GM19455 (cell line): ENCODE measurements at regions not wholly inside any gene's neighbourhood (a gene's known extent, or its start where the extent isn't known, plus 50 kb on each side); places are given as distances from the start of the nearest gene placed in this dataset.
"Not testable (repeated sequence)": the region's sequence is repeated elsewhere in the genome, so short reads cannot be mapped to it uniquely, and the experiment has no call there.

Source experiments
- ATAC-seq: cut with Tn5 transposase; IDR thresholded peaks from one replicate; pipeline ENCODE4 v1.9.1; 2021; ENCODE audit not compliant: unreplicated experiment

DNA sequence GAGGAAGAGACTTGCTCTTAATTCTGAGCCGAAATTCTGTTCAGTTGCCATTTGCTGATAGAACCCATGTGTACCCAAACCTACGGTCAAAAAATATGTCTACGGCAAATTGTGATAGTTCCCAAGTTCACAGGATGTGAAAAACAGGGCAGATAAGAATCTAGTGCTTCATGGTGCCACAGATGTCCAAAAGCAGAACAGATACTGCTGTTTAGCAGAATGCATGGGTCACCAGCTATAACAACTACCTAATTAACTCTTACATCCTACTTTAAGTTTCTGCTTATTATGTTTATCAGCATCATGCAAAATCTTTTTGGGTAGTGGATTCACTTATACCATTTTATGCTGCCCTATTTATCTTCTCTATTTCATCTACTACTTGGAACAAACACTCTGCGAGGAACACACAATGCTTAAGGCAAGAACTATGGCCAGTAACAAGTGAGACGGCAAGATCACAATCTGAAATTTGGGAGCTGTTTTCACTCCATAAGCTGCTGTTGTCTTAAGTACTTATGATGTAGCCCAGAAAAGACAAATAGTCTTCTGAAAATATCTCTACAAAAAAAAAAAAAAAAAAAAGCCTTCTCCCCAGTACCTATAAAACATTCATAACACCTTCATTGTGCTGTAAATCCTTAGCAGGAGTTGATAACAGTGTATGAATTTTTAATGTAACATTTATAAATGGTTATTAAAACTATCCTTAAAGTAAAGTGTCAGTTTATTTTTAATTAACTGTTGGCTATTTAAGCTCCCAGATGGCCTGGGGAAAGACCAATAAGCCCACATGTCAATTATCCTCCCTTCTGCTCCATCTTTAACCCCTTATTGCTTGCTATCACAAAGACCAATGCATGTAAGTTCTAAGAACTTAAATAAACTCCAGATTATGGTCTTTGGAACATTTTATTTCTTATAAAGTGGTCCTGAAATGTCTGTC is 232.3 kb downstream of the TLR4 start:
- peak; percentile 85 for ATAC-seq

DNA sequence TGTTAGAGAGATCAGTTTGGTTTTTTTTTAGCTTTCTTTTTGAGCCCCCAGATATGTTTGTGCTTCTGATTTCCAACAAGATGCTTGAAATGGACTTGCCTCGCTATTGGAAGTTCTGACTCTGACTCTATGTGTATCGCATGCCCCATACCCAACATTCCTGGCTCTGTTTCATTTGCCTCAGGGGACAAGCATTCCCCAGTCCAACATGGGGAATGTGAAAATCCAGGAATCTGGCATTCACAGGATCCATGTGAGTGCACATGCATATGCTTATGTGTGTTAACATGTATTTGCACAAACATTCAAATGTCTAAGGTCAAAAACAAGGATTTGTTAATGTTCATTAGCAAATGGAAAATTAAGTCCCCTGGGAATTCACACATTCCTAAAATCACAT is 233.9 kb downstream of the TLR4 start:
- ATAC-seq, result no peak

DNA sequence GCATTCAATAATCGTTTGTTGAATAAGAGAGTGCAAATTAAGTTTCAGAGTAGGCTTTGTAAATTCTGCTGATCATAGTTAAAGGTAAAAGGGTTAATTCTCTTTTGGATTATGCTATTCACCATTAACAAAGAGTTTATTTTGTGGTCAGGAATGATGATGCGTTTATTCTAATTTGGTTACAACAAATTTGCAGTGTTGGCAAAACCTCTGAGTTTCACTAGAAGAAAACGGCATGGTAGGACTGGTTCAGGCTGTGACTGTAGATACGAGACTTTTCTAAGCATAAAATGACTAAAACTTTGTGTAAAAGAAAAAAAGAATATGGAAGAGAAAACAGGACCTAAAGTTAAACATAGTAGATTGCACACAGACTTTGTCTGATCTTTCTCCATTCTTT is 234.7 kb downstream of the TLR4 start:
- ATAC-seq, result no peak

GRCh38 chr9:117944750-117945149 is 240.5 kb downstream of the TLR4 start:
- not testable (repeated sequence) for ATAC-seq

DNA sequence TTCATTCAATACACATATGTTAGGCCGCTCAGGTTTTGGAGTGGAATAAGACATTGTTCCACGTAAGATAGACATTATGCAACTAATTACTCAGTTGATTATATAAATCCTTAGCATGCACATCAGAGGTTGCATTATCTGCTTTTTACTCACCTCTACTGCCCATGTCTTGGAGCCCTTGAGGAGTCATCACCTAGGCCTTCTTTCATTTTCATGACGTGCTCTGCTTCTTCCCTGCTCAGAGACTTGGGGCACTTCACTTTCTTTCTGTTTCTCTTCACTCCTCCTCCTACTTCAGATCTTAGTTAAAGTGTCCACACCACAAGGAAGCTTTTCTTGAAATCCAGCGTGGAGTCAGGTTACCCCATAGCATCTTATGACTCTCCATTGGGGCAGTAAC is 241.1 kb downstream of the TLR4 start:
- ATAC-seq, result no peak

DNA sequence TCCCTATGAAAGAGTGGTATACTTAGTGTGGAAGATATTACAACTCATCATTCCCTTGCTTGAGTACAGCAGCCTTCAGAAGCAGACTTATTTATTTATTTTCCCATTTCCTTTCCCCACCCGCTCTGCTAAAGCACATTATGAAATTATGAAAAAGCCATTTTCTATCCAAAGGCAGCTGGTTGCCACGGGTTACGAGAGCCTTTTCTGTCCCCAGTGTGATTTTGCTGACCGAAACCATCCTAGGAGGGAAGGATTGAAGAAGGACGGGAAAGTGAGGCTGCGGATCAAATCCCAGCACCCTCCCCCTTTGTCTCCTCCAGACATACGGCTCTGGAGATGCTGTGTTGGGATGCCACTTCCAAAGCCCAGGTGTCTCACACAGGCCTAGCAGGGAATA is 246.9 kb downstream of the TLR4 start:
- ATAC-seq, result no peak

DNA sequence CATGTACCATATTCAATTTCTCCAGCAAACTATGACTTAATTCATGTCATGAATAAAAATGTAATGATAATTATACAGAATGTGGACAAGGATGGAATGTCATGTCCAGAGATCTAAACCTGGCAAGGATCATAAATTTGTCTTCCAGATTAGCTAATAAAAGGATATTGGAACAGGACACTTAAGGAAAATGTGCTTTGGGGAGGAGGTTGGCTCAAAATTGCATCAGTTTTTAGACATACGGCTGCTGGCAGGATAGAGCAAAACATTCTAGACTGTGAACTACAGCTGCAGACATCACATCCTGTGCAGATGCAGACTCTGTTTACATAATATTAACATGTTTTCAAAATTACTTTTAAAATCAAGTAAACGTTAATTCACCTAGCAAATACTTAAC is 248.4 kb downstream of the TLR4 start:
- ATAC-seq, result no peak

DNA sequence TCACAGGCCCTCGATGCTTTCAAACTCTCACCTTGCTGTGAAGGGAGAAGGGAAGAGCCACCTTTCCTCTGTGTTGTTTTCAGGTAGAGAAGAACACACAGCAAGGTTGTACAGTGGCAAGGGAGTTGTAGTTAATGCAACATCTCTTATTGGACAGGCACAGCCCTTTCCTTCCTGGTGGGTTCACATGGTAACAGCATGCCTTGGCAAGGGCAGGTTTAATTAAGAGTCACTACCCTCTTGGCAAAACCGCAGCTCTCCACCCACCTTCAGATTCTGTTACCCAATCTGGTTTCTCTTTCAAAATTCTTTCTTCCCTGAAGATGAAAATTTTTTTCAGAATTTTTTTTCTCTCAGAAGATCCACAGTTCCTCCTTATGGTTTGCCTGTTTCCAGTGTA is 253.1 kb downstream of the TLR4 start:
- ATAC-seq, result no peak

DNA sequence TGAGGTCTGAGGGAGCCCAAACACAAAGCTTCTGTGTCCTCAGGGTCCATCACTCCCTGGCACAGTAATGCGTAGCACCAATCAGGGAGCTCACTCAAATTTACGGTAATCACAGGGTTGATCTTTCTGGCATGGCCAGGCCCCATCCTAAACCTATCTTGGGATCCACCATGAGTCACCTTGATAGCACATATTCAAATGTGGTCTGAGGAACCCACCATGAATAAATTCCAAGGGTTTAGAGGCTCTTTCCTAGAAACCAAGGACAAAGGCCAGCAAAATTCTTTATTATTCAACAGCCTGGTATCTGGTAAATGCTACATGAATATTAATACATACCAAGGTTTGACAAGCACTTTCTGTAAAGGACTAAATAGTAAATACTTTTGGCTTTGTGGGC is 254.5 kb downstream of the TLR4 start:
- no peak for ATAC-seq

GRCh38 chr9:117963493-117964090 is 259.4 kb downstream of the TLR4 start:
- ATAC-seq, result no peak

DNA sequence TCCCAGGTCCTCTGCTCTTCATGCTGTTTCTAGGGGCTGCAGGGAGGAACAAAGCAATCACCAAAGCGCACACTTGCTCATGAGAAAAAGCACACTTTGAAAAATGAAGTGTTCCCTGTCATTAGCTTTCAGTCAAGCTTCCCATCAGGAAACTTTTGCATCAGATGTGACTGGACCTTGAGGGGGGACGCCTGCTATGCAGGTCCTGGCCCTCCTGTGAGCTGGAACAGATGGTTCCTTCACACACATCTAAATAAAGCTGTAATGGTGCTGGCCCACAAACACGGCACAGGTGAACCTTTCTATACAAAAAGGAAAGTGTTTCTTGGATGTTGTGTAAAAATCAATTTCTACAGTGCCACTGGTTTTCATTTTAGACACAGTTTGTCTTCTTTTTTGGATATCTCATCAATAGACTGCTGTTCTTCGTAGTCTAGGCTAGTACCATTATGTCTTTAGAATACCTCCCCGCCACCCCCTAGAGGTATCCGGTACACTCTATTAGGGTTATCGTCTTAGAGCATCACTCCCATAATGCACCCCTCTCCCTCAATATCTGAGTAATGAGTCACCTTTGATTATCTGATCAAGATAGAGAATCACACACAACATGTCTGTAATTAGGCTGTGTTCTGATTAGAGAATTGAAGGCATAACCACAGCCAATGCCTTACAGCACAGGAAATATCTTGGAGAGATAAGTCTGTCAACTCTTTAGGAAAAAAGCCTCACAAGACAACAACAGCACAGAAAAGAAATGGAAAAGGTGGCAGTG is 266.3 kb downstream of the TLR4 start:
- ATAC-seq, result no peak

- ATAC-seq, result no peak
Measured at GRCh38 chr9:117974108-117974507, 269.9 kb downstream of the TLR4 start.

- no peak for ATAC-seq
Measured at GRCh38 chr9:117979914-117980313, 275.7 kb downstream of the TLR4 start.

DNA sequence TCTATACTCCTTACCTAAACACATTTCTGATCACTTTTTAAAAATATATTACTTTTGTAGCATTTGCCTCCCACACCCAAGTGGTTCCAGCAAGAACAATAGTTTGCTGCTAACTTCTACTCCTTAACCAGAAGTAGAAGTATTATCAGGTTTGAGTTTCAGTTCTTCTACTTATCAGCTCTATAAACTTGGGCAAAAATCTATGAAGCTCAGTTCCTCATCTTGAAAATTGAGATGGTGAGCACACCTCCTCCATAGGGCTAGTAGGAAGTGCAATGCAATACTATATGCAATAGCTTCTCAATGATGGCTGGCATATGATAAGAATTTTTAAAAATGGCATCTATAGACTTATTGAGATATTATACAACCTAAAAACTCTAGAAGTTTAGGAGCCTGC is 283.7 kb downstream of the TLR4 start:
- no peak for ATAC-seq

GRCh38 chr9:117992006-117992405 is 287.8 kb downstream of the TLR4 start:
- ATAC-seq, result no peak

DNA sequence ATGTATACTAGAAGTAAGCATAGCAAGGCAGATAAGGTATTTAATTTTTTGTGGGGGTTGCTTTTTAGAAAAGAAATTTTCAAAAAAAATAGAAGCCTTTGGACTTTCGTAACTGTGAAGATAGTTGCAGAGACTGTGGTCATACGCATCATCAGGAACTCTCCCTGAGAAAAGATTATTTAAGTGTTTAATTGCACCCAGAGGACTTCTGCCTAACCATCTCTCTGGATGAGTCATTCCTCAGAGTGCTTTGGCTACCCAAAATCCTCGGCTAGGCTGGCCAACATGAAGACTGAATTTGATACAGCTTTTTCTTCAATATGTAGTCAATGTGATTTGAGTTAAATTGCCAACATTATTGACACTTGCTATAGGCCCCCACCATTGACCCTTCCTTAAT is 296.4 kb downstream of the TLR4 start:
- no peak for ATAC-seq

DNA sequence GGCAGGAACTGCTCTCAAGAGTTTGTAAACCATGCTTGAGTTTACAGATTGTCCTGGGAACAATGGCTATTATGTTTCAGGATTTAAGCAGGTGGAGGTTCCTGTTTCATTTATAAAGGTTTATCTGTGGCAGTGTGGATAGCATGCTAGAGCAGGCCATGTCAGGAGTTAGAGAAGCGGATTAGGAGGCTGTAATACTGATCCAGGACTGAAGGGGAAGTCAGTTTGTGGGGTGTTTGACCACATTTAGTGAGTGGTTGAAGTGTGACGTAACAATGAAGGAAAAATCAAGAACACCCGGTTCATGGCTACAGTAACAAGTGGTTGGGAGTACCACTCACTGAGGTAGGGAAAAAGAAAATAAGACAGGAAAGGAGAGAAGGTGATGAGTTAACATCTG is 299.0 kb downstream of the TLR4 start:
- ATAC-seq, result no peak

GRCh38 chr9:118008246-118008645 is 304.0 kb downstream of the TLR4 start:
- no peak for ATAC-seq

DNA sequence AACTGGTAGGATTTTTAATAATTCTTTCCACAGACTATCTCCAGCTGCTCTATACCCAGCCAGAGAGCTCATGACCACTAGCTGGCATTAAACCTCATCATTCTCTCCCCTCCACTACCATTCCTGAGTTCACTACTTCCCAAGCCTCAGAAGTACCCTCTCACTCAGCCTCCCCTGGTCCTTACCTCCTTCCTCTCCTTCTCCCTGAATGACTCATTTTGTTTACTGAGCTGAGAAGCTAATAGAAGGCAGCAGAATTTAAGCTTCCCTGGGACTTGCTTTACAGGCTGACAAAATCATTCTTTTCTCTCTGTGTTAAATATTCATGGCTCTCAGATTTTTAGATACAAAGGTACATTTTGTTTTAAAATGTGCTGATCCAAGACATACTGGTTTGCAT is 305.4 kb downstream of the TLR4 start:
- ATAC-seq, result no peak

DNA sequence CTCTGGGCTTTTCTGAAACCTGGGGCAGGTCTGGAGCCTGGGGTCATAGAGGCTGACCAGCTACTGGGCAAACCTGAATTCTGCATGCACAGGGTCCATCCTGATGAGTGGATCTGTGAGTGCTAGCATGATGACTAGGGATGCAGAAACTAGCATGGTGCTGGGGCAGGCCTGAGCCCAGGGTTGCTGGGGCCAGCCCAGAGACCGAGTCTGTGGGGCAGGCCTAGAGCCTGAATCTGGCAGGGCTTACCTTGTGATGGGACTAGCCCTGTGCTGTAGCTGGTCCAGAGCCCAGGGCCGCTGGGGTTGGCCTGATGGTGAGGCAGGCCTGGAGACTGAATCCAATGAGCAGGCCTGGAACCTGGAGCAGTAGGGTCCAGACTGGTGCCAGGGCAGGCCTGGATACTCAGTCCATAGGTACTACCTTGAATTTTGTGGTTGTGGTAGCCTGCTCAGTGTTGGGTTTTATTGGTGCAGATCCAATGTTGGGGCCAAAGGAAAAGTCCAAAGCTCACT is 313.5 kb downstream of the TLR4 start:
- no peak for ATAC-seq

DNA sequence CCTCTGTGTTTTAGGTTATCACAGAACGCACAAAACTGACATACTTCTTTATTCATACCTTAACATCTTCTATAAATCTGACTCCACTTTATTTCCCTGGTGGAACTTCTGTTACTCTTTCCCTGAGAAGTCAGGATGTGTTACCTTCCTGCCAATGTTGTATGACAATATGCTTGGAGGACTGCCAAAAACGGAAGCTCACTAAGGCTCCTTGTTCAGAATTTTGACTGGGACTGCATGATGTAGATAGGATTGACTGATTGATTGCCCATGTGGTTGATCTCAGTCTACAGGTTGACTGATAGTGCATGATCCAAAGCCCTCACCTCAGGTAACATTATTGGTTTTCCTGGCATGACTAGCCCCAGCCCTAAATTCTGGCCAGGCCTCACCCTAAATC is 319.4 kb downstream of the TLR4 start:
- no peak for ATAC-seq

DNA sequence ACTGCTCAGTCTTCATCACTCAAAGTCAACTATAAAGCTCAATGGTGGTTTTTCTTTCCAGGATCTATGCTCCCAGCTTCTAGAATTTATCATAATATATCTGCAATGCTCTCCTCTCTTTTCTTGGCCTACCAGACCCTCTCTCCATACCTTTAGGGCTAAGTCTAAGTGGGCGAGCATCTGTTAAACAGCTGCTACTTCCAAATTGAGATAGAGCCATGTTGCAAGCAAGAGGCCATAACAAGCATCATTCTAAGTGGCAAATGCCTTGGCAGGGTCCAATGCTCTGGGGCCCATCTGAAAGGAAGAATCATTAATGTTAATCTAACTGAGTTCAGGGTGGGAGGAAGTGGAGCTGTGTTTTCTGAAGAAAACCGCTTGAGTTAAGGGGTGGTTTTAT is 324.0 kb downstream of the TLR4 start:
- ATAC-seq, result no peak
